SK-N-SH (cell line): ENCODE measurements at regions not wholly inside any gene's neighbourhood (a gene's known extent, or its start where the extent isn't known, plus 50 kb on each side); places are given as distances from the start of the nearest gene placed in this dataset.

Experiments
- CTCF ChIA-PET: fragments of 300-600, 350-600 bp; formaldehyde crosslinking; extraction: SDS; loops from one replicate; lab custom pipeline; 2021; lab: Yijun Ruan, JAX
- POLR2A ChIA-PET: fragments of 350-600 bp; sonication (Branson Sonifier 250); formaldehyde crosslinking; extraction: SDS; loops from one replicate; lab custom pipeline; 2020; ENCODE audit warnings: antibody characterized with exemption, inconsistent platforms; lab: Yijun Ruan, JAX
- DNase-seq: peaks from one replicate; pipeline ENCODE4 v3.0.0; 2012
- H2AFZ ChIP-seq: fragments of 200-600 bp; sonication (generic); 2 replicates; pipeline ENCODE4 v1.8.1; 2016; ENCODE audit warnings: antibody characterized with exemption, mild to moderate bottlenecking, low read depth
- H3F3A ChIP-seq: fragments of 200-600 bp; sonication (generic); replicated peaks from 2 replicates; pipeline ENCODE3; 2016; ENCODE audit warnings: antibody characterized with exemption, mild to moderate bottlenecking; ENCODE audit not compliant: insufficient read depth
- H3K27ac ChIP-seq, 2 experiments: fragments of 200-500 bp in 1 of 2; fragments of 200-600 bp in 1 of 2; sonication (Bioruptor generic) in 1 of 2; sonication (generic), shearing (Covaris generic) in 1 of 2; 2 replicates each; pipeline versions ENCODE4 v1.5.1 to v1.6.1; 2014 to 2016; ENCODE audit warnings: low read depth in 2 of 2, inconsistent platforms in 1 of 2, low read length in 1 of 2, mild to moderate bottlenecking in 1 of 2, mixed read lengths in 1 of 2
- H3K27me3 ChIP-seq: fragments of 200-600 bp; sonication (generic), shearing (Covaris generic); 2 replicates; pipeline ENCODE4 v1.6.1; 2016; ENCODE audit warnings: mixed run types; ENCODE audit not compliant: insufficient read depth
- H3K36me3 ChIP-seq, 2 experiments: fragments of 200-500 bp in 1 of 2; fragments of 200-600 bp in 1 of 2; sonication (Bioruptor generic) in 1 of 2; sonication (generic) in 1 of 2; replicated peaks in 1 of 2; 2 replicates each; pipeline versions ENCODE3 to v1.5.1; 2014 to 2016; ENCODE audit warnings: low read length in 1 of 2, mild to moderate bottlenecking in 1 of 2; ENCODE audit not compliant: insufficient read depth in 2 of 2, control insufficient read depth in 1 of 2
- H3K4me1 ChIP-seq, 2 experiments: fragments of 200-500 bp in 1 of 2; fragments of 200-600 bp in 1 of 2; sonication (Bioruptor generic) in 1 of 2; sonication (generic), shearing (Covaris generic) in 1 of 2; 2 replicates each; pipeline versions ENCODE4 v1.5.1 to v1.6.1; 2014 to 2016; ENCODE audit warnings: low read depth in 1 of 2, low read length in 1 of 2, mixed run types in 1 of 2; ENCODE audit not compliant: insufficient read depth in 2 of 2, control insufficient read depth in 1 of 2
- H3K4me2 ChIP-seq: fragments of 200-600 bp; sonication (generic), shearing (Covaris generic); 2 replicates; pipeline ENCODE4 v1.6.1; 2017; ENCODE audit warnings: mixed run types
- H3K4me3 ChIP-seq, 2 experiments: fragments of 200-500 bp in 1 of 2; fragments of 200-600 bp in 1 of 2; sonication (Bioruptor generic) in 1 of 2; sonication (generic), shearing (Covaris generic) in 1 of 2; 2 replicates each; pipeline versions ENCODE4 v1.5.1 to v1.8.1; 2014 to 2016; ENCODE audit warnings: low read depth in 2 of 2, inconsistent platforms in 1 of 2, low read length in 1 of 2, mild to moderate bottlenecking in 1 of 2, mixed read lengths in 1 of 2, moderate library complexity in 1 of 2
- H3K79me2 ChIP-seq: fragments of 200-600 bp; sonication (generic); 2 replicates; pipeline ENCODE4 v1.8.1; 2017; ENCODE audit warnings: mild to moderate bottlenecking; ENCODE audit not compliant: insufficient read depth
- H3K9ac ChIP-seq: fragments of 200-600 bp; sonication (generic); 2 replicates; pipeline ENCODE4 v1.6.1; 2017; ENCODE audit warnings: mixed run types
- H3K9me2 ChIP-seq: fragments of 200-600 bp; sonication (generic); 2 replicates; pipeline ENCODE4 v1.6.1; 2017; ENCODE audit warnings: mixed run types
- H3K9me3 ChIP-seq: fragments of 200-600 bp; sonication (generic); 2 replicates; pipeline ENCODE4 v1.6.1; 2017; ENCODE audit warnings: mixed run types, mild to moderate bottlenecking, moderate library complexity
- H4K20me1 ChIP-seq: fragments of 200-600 bp; sonication (generic); 2 replicates; pipeline ENCODE4 v1.6.1; 2017; ENCODE audit warnings: mild to moderate bottlenecking, mixed run types; ENCODE audit not compliant: insufficient read depth
- EZH2phosphoT487 ChIP-seq: fragments of 200-600 bp; sonication (generic); IDR thresholded peaks from 2 replicates; pipeline ENCODE4 v1.6.1; 2017; ENCODE audit warnings: low read depth, mixed run types, mild to moderate bottlenecking, antibody characterized with exemption, moderate library complexity, borderline replicate concordance
- FOXM1 ChIP-seq: IDR thresholded peaks from 2 replicates; pipeline ENCODE4 v1.4.0; 2012; ENCODE audit warnings: low read depth, mild to moderate bottlenecking
- NFIC ChIP-seq: IDR thresholded peaks from 2 replicates; pipeline ENCODE4 v1.4.0; 2012; ENCODE audit warnings: borderline replicate concordance
- RFX5 ChIP-seq: IDR thresholded peaks from 2 replicates; pipeline ENCODE4 v1.6.1; 2012; ENCODE audit warnings: mild to moderate bottlenecking, improper control_type of control experiment, low read length
- TCF12 ChIP-seq: IDR thresholded peaks from 2 replicates; pipeline ENCODE4 v1.4.0; 2012
- WGBS: methylation state at CpG from one replicate; pipeline ENCODE4 v1.1.6; 2017; ENCODE audit warnings: low lambda C conversion rate; 5-methylcytosine and 5-hydroxymethylcytosine counted together
- TF ChIP-seq, protein P1 (sequence below): fragments of 200-600 bp; sonication (generic); IDR thresholded peaks from 2 replicates; pipeline ENCODE4 v1.6.1; 2017; ENCODE audit warnings: antibody characterized with exemption, mild to moderate bottlenecking, moderate library complexity
- TF ChIP-seq, protein P2 (sequence below): fragments of 150-350 bp; IDR thresholded peaks from 2 replicates; pipeline ENCODE4 v1.6.1; 2017; ENCODE audit warnings: antibody characterized with exemption, low read length, low read depth, borderline replicate concordance

DNA sequence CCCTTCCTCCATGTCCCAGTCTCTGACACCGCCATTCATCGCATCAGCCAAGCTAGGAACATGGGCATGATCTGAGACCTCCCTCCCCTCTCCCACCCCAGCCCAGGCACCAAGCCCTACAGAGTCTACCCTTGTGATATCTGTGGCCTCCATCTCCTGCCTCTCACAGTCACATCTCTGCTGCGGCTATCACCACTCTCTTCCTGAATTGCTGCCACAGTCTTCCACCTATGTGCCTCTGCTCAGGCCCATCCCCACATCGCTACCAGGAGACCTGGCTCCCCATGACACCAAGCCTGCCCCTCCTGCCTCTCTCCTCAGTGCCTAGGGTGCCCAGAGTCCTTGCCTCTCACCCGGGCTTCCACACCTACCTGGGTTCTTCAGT lies 82.7 kb upstream of the BCAR3 start (continued):
- TF ChIP-seq, protein P1, sequence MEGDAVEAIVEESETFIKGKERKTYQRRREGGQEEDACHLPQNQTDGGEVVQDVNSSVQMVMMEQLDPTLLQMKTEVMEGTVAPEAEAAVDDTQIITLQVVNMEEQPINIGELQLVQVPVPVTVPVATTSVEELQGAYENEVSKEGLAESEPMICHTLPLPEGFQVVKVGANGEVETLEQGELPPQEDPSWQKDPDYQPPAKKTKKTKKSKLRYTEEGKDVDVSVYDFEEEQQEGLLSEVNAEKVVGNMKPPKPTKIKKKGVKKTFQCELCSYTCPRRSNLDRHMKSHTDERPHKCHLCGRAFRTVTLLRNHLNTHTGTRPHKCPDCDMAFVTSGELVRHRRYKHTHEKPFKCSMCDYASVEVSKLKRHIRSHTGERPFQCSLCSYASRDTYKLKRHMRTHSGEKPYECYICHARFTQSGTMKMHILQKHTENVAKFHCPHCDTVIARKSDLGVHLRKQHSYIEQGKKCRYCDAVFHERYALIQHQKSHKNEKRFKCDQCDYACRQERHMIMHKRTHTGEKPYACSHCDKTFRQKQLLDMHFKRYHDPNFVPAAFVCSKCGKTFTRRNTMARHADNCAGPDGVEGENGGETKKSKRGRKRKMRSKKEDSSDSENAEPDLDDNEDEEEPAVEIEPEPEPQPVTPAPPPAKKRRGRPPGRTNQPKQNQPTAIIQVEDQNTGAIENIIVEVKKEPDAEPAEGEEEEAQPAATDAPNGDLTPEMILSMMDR, result no peak
- TF ChIP-seq, all 33 proteins: peak for 0

DNA sequence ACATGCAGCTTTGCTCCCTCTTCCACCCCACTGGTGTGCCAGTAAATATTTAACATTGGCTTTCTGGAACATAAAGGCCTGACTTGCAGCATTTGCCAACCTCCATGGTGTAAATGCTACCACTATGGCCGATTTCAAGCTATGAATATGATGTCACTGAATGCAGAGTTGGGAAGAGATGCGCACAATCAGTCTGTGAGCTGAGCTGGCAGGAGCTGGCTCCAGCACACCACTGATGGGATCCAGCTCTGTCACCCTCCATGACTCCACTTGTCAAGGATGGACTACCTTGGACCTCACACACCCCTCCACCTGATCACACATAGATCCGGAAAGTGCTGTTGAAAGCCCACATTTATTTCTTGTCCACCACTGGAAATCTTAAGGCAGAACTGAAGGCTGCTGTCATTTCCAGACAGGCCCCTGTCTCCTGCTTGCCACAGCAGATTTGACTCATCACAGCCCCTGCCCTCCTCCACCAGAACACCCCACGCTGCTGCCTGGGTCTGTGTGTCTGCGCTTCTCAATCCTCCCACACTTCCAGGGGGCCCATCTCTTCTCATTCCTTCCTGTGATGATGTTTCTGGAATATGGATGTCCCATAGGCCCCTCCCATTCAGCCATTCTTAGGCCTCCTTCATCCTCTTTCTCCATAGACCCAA lies 82.2 kb upstream of the BCAR3 start:
- no peak for DNase-seq
- Histone ChIP-seq H3K79me2 (no peaks in the 10 kb centered on the region), H3K27ac (no peak overlapping the region), H3K4me1 (peaks cover 12 to 20% of the 10 kb centered on the region in 2 experiments; a peak in 1 of 4 replicates), H3K4me3 (no peak overlapping the region), H3K9ac (no peak overlapping the region), H3K9me2 (no peaks in the 10 kb centered on the region), H3K4me2 (no peak overlapping the region), H2AFZ (no peak overlapping the region), H3K27me3 (no peaks in the 10 kb centered on the region), H3K36me3 (no peaks in the 10 kb centered on the region), H3K9me3 (no peaks in the 10 kb centered on the region), H4K20me1 (no peaks in the 10 kb centered on the region), H3F3A (no peaks in the 10 kb centered on the region)
- WGBS, result 89% methylated on average over 5 of the region's 5 CpGs
- POLR2A ChIA-PET, result no interaction called here
- TF ChIP-seq EZH2phosphoT487, result no peak
- TF ChIP-seq FOXM1, result no peak
- TF ChIP-seq, protein P2, sequence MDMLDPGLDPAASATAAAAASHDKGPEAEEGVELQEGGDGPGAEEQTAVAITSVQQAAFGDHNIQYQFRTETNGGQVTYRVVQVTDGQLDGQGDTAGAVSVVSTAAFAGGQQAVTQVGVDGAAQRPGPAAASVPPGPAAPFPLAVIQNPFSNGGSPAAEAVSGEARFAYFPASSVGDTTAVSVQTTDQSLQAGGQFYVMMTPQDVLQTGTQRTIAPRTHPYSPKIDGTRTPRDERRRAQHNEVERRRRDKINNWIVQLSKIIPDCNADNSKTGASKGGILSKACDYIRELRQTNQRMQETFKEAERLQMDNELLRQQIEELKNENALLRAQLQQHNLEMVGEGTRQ, result no peak
- no peak for TF ChIP-seq RFX5
- CTCF ChIA-PET, result interaction anchor here (0.5 to 1.5 kb wide), 3 partner anchors 11 to 50 kb away, joined by 3 to 4 read pairs (median 4); no protein-coding TSS in a partner anchor

DNA sequence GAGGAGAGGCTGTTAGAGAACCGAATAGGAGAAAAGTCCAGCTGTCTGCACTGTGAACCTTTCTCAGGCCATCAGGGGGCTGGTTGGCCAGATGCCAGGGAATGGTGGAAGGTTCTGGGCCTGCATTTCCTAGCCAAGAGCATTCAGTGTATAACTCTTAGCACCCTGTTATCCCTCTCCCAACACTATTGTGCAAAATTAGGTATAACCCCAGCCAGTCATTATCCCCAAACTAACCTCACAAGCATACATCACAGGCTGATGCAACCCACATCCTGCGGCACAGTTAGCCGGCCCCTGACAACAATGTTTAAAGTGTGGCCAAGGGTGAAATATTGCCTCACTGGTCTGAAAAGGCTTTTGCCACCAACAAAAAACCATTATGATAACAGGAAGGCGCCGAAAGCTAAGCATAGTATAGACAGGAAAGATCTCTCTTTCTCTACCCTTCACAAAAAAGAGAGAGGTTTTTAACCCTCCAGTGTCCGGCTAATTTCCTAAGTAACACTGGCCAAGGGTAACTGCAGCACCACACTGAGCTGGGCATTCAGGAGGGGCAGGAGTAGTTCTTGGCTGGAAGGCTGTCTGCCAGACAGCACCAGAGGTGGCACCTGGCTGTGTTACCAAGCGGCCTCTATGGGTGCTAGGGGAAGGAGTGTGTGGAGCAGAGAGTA lies 77.3 kb upstream of the BCAR3 start:
- ChIA-PET CTCF (interaction anchor here (0.6 to 2.3 kb wide), 4 partner anchors 14 to 85 kb away, joined by 4 to 16 read pairs (median 4); no protein-coding TSS in a partner anchor), POLR2A (interaction anchor here (0.6 kb wide), 1 partner anchor 18 kb away, joined by 3 read pairs; no protein-coding TSS in a partner anchor)
- Histone ChIP-seq H2AFZ (no peak overlapping the region), H3K27me3 (no peaks in the 10 kb centered on the region), H3F3A (peaks cover 13% of the 10 kb centered on the region), H3K9ac (no peak overlapping the region), H4K20me1 (no peaks in the 10 kb centered on the region), H3K9me3 (no peaks in the 10 kb centered on the region), H3K4me1 (peaks cover 4 to 14% of the 10 kb centered on the region in 2 experiments), H3K4me3 (no peak overlapping the region), H3K79me2 (no peaks in the 10 kb centered on the region), H3K27ac (no peak overlapping the region; a peak in 1 of 4 replicates), H3K9me2 (no peaks in the 10 kb centered on the region), H3K4me2 (no peak overlapping the region), H3K36me3 (no peaks in the 10 kb centered on the region)
- 86% methylated on average over 7 of the region's 7 CpGs for WGBS
- peak; percentile 55 for DNase-seq
- TF ChIP-seq TCF12 (no peak), NFIC (0 out of 2 replicates have a peak, but pooled peaks have one; percentile 17)
